ENCODE measurements at regions not wholly inside any gene's neighbourhood (a gene's known extent, or its start where the extent isn't known, plus 50 kb on each side); places are given as distances from the start of the nearest gene placed in this dataset.
"Not testable (repeated sequence)": the region's sequence is repeated elsewhere in the genome, so short reads cannot be mapped to it uniquely, and the experiment has no call there.

DNA sequence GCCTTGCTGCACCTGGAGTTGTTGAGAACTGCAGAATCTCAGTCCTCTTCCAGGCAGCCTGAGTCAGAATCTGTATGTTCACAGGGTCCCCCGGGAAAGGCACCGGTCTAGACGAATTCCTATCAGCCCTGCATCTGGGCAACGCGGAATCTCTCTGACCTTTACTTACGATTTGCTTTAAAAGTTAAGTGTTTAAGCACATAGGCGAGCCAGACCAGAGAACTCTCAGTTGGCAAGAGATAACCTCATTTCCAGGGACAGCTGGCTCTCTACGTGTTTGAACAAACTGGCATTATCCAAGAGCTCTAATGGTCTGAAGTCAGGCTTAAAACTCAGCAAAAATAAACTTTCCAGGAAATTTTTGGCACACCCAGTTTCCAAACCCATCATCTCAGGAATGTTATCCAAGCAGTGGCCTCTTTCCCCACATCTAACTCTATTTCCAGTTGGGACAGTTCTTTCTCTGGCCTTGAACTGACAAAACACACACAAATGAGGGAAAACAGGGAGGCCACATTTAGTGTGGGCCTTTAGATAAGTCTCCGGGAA is 53.4 kb downstream of the HES1 start:
- H3K9me3 ChIP-seq: no peaks in the 10 kb centered on the region
- no peak overlapping the region for H3K27ac ChIP-seq
- no peak for ATAC-seq
- in situ Hi-C loops (cut with MboI; ENCODE audit: low sequenced_read_pairs in 4 of 4): no loop called here
- no peak for TF ChIP-seq POLR2A (IDR thresholded peaks at IDR 0.05)
- TF ChIP-seq, protein P1, sequence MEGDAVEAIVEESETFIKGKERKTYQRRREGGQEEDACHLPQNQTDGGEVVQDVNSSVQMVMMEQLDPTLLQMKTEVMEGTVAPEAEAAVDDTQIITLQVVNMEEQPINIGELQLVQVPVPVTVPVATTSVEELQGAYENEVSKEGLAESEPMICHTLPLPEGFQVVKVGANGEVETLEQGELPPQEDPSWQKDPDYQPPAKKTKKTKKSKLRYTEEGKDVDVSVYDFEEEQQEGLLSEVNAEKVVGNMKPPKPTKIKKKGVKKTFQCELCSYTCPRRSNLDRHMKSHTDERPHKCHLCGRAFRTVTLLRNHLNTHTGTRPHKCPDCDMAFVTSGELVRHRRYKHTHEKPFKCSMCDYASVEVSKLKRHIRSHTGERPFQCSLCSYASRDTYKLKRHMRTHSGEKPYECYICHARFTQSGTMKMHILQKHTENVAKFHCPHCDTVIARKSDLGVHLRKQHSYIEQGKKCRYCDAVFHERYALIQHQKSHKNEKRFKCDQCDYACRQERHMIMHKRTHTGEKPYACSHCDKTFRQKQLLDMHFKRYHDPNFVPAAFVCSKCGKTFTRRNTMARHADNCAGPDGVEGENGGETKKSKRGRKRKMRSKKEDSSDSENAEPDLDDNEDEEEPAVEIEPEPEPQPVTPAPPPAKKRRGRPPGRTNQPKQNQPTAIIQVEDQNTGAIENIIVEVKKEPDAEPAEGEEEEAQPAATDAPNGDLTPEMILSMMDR (IDR thresholded peaks at IDR 0.05 in 4 of 5, conservative IDR thresholded peaks at IDR 0.05 in 1 of 5): no peak
- H3K36me3 ChIP-seq: no peaks in the 10 kb centered on the region
- no peak for DNase-seq
- H3K4me1 ChIP-seq: peaks cover 0 to 4% of the 10 kb centered on the region in 2 donors
- no peak overlapping the region for H3K4me3 ChIP-seq
- intact Hi-C loops (cut with DNase I; ENCODE audit: low total_unique reads): no loop called here
- H3K27me3 ChIP-seq: no peaks in the 10 kb centered on the region

DNA sequence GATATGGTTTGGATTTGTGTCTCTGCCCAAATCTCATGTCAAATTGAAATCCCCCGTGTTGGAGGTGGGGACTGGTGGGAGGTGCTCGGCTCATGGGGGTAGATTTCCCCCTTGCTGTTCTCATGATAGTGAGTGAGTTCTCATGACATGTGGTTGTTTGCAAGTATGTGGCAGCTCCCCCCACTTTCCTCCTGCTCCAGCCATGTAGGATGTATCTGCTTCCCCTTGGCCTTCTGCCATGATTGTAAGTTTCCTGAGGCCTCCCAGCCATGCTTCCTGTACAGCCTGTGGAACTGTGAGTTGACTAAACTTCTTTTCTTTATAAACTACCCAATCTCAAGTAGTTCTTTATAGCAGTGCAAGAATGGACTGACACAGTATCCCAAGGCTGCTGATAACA is 55.9 kb downstream of the HES1 start:
- H3K27me3 ChIP-seq; in situ Hi-C loops (cut with MboI; ENCODE audit: low sequenced_read_pairs in 4 of 4); H3K9me3 ChIP-seq; intact Hi-C loops (cut with DNase I; ENCODE audit: low total_unique reads); DNase-seq; H3K4me3 ChIP-seq; H3K4me1 ChIP-seq; ATAC-seq; H3K36me3 ChIP-seq; H3K27ac ChIP-seq: not testable (repeated sequence)

DNA sequence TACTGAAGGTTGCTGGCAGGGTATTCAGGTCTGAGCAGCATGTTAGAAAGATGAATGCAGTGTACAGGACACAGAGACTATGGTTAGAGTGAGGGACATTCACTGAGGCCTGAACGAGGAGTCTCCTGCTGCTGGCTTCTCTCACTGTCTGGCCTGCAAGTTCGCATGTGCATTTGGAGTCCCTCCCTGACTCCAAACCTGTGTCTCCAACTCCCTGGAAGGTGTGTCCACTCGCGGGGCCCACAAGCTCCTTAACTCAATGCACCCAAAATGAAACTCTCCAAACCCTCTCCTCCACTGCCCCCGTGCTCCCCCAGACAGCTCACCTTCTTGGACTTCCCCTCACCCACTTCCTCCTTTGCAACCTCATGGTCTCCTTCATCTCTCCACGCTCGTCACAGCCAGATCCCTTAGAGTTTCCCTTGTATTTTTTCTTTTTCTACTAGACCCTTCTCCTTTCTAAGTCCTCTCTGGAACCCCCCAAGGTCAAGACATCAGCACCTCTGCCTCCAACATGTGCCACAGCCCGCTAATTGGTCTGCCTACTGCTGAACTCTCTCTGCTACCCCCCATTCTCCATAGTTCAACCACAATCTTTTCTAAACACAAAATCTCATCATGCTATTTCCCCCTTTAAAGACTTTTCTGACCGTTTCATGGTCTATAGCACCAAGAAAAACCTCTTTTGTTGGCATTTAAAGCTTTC is 58.3 kb downstream of the HES1 start:
- TF ChIP-seq, protein P1 (IDR thresholded peaks at IDR 0.05 in 4 of 5, conservative IDR thresholded peaks at IDR 0.05 in 1 of 5): no peak
- no peak for TF ChIP-seq POLR2A (IDR thresholded peaks at IDR 0.05)
- Histone ChIP-seq H3K27me3 (no peaks in the 10 kb centered on the region), H3K9me3 (no peaks in the 10 kb centered on the region), H3K4me1 (no peaks in the 10 kb centered on the region), H3K4me3 (no peak overlapping the region), H3K36me3 (no peaks in the 10 kb centered on the region), H3K27ac (no peak overlapping the region)
- intact Hi-C loops (cut with DNase I; ENCODE audit: low total_unique reads) (no loop called here), in situ Hi-C loops (cut with MboI; ENCODE audit: low sequenced_read_pairs in 4 of 4) (no loop called here)
- no peak for DNase-seq
- ATAC-seq: no peak

DNA sequence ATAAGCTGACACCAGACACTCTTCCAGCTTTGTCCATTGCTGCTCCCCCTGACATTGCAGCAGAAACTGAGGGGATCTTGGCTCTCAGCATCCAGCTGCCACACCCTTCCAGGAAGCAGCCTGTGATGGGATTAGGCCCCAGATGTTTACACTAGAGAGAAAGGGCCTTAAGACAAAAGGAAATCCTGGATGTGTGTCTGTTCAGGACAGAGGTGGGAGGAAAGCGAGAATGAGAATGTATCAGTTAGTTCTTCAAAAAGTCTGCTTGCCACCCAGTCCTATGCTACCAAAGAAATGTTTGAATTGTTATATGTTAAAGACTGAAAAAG is 58.8 kb downstream of the HES1 start:
- intact Hi-C loops (cut with DNase I; ENCODE audit: low total_unique reads): no loop called here
- TF ChIP-seq, protein P1 (IDR thresholded peaks at IDR 0.05 in 4 of 5, conservative IDR thresholded peaks at IDR 0.05 in 1 of 5): no peak
- TF ChIP-seq POLR2A (IDR thresholded peaks at IDR 0.05): no peak
- no peaks in the 10 kb centered on the region for H3K27me3 ChIP-seq
- DNase-seq (no peak), ATAC-seq (no peak)
- in situ Hi-C loops (cut with MboI; ENCODE audit: low sequenced_read_pairs in 4 of 4): no loop called here
- H3K4me1 ChIP-seq: no peaks in the 10 kb centered on the region
- no peak overlapping the region for H3K4me3 ChIP-seq
- H3K9me3 ChIP-seq: no peaks in the 10 kb centered on the region
- H3K36me3 ChIP-seq: no peaks in the 10 kb centered on the region
- H3K27ac ChIP-seq: no peak overlapping the region

DNA sequence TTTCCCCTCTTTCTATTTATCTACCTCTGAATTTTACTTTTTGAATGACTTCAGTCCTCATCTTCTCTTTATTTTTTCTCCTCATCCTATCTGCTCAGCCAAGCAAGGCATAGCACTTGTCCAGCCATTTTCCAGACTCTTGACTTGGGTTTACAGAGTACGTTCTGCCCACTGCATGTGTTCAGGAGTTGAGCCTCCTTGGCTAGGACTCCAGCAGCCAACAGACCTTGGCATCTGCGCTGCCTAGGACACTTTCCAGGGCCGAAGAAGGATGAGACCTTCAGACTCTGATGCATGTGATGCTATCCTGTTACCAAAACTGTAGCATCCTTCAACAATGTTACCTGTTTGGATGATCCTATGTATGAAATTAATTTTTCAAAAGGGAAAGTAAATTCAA is 59.7 kb downstream of the HES1 start:
- DNase-seq (no peak), ATAC-seq (no peak)
- H3K27ac ChIP-seq: no peak overlapping the region
- no peaks in the 10 kb centered on the region for H3K27me3 ChIP-seq
- H3K4me3 ChIP-seq: no peak overlapping the region
- in situ Hi-C loops (cut with MboI; ENCODE audit: low sequenced_read_pairs in 4 of 4) (no loop called here), intact Hi-C loops (cut with DNase I; ENCODE audit: low total_unique reads) (no loop called here)
- H3K36me3 ChIP-seq: no peaks in the 10 kb centered on the region
- no peaks in the 10 kb centered on the region for H3K9me3 ChIP-seq
- peaks cover 0 to 6% of the 10 kb centered on the region in 2 donors for H3K4me1 ChIP-seq
- TF ChIP-seq, protein P1 (IDR thresholded peaks at IDR 0.05 in 4 of 5, conservative IDR thresholded peaks at IDR 0.05 in 1 of 5): no peak
- TF ChIP-seq POLR2A (IDR thresholded peaks at IDR 0.05): no peak

Measured in gastrocnemius medialis (tissue), 4 donors.